H1 (cell line): ENCODE measurements at regions not wholly inside any gene's neighbourhood (a gene's known extent, or its start where the extent isn't known, plus 50 kb on each side); places are given as distances from the start of the nearest gene placed in this dataset.

Source experiments
- CTCF ChIA-PET: fragments of 300-600 bp; sonication (Branson Sonifier 250); formaldehyde crosslinking; loops from one replicate; lab custom pipeline; 2021; ENCODE audit not compliant: partially characterized antibody; lab: Charles Lee
- POLR2A ChIA-PET: fragments of 300-600 bp; sonication (Branson Sonifier 250); formaldehyde crosslinking; loops from one replicate; lab custom pipeline; 2021; ENCODE audit warnings: inconsistent platforms; ENCODE audit not compliant: partially characterized antibody; lab: Charles Lee
- DNase-seq, 2 experiments: peaks; one replicate each; pipeline versions ENCODE4 v3.0.0 to v3.0.0-alpha.2; 2010 to 2022; ENCODE audit warnings: low spot score in 2 of 2, low read depth in 1 of 2, mixed read lengths in 1 of 2
- FAIRE-seq: peaks from 2 replicates; lab custom pipeline; 2011; peaks lifted over from hg19 to GRCh38; lab: Jason Lieb, UNC
- H2AFZ ChIP-seq: 2 replicates; pipeline ENCODE4 v1.8.1; 2012; ENCODE audit warnings: low read length, inconsistent platforms
- H2AK5ac ChIP-seq: 2 replicates; pipeline ENCODE4 v1.6.1; 2013; ENCODE audit warnings: low read depth, low read length
- H2BK120ac ChIP-seq: replicated peaks from 2 replicates; pipeline ENCODE3; 2013; ENCODE audit warnings: low read depth, low read length, inconsistent platforms
- H2BK12ac ChIP-seq: 2 replicates; pipeline ENCODE4 v1.6.1; 2013; ENCODE audit warnings: low read depth, low read length
- H2BK15ac ChIP-seq: 2 replicates; pipeline ENCODE4 v1.6.1; 2013; ENCODE audit warnings: low read length
- H2BK20ac ChIP-seq: 2 replicates; pipeline ENCODE4 v1.6.1; 2013; ENCODE audit warnings: low read length
- H2BK5ac ChIP-seq: 2 replicates; pipeline ENCODE4 v1.6.1; 2013; ENCODE audit warnings: low read depth, low read length
- H3K14ac ChIP-seq: 2 replicates; pipeline ENCODE4 v1.6.1; 2013; ENCODE audit warnings: inconsistent platforms; ENCODE audit not compliant: insufficient read length
- H3K18ac ChIP-seq: 2 replicates; pipeline ENCODE4 v1.6.1; 2013; ENCODE audit warnings: low read length; ENCODE audit errors: extremely low read depth
- H3K23ac ChIP-seq: 2 replicates; pipeline ENCODE4 v1.6.1; 2013; ENCODE audit warnings: inconsistent platforms; ENCODE audit not compliant: insufficient read length
- H3K23me2 ChIP-seq: 2 replicates; pipeline ENCODE4 v1.6.1; 2013; ENCODE audit warnings: low read depth, low read length
- H3K27ac ChIP-seq: 2 replicates; pipeline ENCODE4 v1.6.1; 2011; ENCODE audit warnings: low read depth, low read length, inconsistent platforms
- H3K27me3 ChIP-seq, 4 experiments: replicated peaks in 1 of 4; 1 replicate in 1 of 4; 2 replicates in 3 of 4; pipeline versions ENCODE4 v1.6.1 to v1.8.1; 2011 to 2013; ENCODE audit warnings: low read length in 3 of 4, mild to moderate bottlenecking in 3 of 4, inconsistent platforms in 2 of 4, mixed read lengths in 2 of 4, moderate library complexity in 1 of 4; ENCODE audit not compliant: control insufficient read depth in 3 of 4, insufficient read depth in 3 of 4; ENCODE audit errors: extremely low read depth in 1 of 4
- H3K36me3 ChIP-seq, 4 experiments: 2 replicates each; pipeline versions ENCODE4 v1.6.1 to v1.8.1; 2011 to 2013; ENCODE audit warnings: mild to moderate bottlenecking in 4 of 4, low read length in 3 of 4, moderate library complexity in 2 of 4, control low read depth in 1 of 4, inconsistent platforms in 1 of 4; ENCODE audit not compliant: insufficient read depth in 4 of 4, control insufficient read depth in 2 of 4
- H3K4ac ChIP-seq: replicated peaks from 2 replicates; pipeline ENCODE3; 2013; ENCODE audit warnings: low read length, low read depth, mixed read lengths, inconsistent platforms; ENCODE audit not compliant: insufficient read length
- H3K4me1 ChIP-seq, 4 experiments: replicated peaks in 1 of 4; 1 replicate in 1 of 4; 2 replicates in 3 of 4; pipeline versions ENCODE4 v1.6.1 to v1.8.1; 2011 to 2013; ENCODE audit warnings: low read length in 3 of 4, inconsistent platforms in 2 of 4, mixed read lengths in 1 of 4; ENCODE audit not compliant: insufficient read depth in 4 of 4, control insufficient read depth in 3 of 4
- H3K4me2 ChIP-seq, 2 experiments: 2 replicates each; pipeline versions ENCODE4 v1.6.1 to v1.8.1; 2011 to 2013; ENCODE audit warnings: low read depth in 2 of 2, low read length in 2 of 2, control low read depth in 1 of 2, inconsistent platforms in 1 of 2, mild to moderate bottlenecking in 1 of 2; ENCODE audit not compliant: insufficient read depth in 1 of 2
- H3K4me3 ChIP-seq, 4 experiments: fragments of 200-600, 300-600 bp in 1 of 4; sonication (generic), shearing (Covaris generic), sonication (Bioruptor Twin) in 1 of 4; 2 replicates each; pipeline versions ENCODE4 v1.5.1 to v1.8.1; 2011 to 2016; ENCODE audit warnings: low read length in 4 of 4, low read depth in 3 of 4, control low read depth in 2 of 4, inconsistent platforms in 2 of 4, mild to moderate bottlenecking in 2 of 4, mixed read lengths in 1 of 4, moderate library complexity in 1 of 4; ENCODE audit not compliant: insufficient read depth in 2 of 4; ENCODE audit errors: extremely low read depth in 1 of 4
- H3K56ac ChIP-seq: replicated peaks from 2 replicates; pipeline ENCODE3; 2013; ENCODE audit warnings: low read depth, mild to moderate bottlenecking, mixed read lengths, low read length, inconsistent platforms; ENCODE audit not compliant: insufficient read length
- H3K79me1 ChIP-seq: 2 replicates; pipeline ENCODE4 v1.6.1; 2013; ENCODE audit warnings: low read depth, low read length, control low read depth
- H3K79me2 ChIP-seq, 2 experiments: 2 replicates each; pipeline versions ENCODE4 v1.6.1 to v1.8.1; 2012 to 2013; ENCODE audit warnings: low read length in 2 of 2, mild to moderate bottlenecking in 2 of 2, inconsistent platforms in 1 of 2; ENCODE audit not compliant: insufficient read depth in 2 of 2, control insufficient read depth in 1 of 2
- H3K9ac ChIP-seq, 4 experiments: replicated peaks in 1 of 4; 1 replicate in 1 of 4; 2 replicates in 3 of 4; pipeline versions ENCODE4 v1.6.1 to v1.8.1; 2011 to 2013; ENCODE audit warnings: low read depth in 3 of 4, low read length in 3 of 4, control low read depth in 2 of 4, mild to moderate bottlenecking in 2 of 4, moderate library complexity in 2 of 4, inconsistent platforms in 1 of 4; ENCODE audit errors: extremely low read depth in 1 of 4
- H3K9me3 ChIP-seq, 2 experiments: 2 replicates each; pipeline versions ENCODE4 v1.6.1 to v1.8.1; 2012 to 2013; ENCODE audit warnings: mild to moderate bottlenecking in 2 of 2, moderate library complexity in 2 of 2, control low read depth in 1 of 2, inconsistent platforms in 1 of 2, low read depth in 1 of 2, low read length in 1 of 2, mixed read lengths in 1 of 2; ENCODE audit not compliant: insufficient read depth in 2 of 2
- H4K20me1 ChIP-seq, 2 experiments: replicated peaks in 1 of 2; 2 replicates each; pipeline versions ENCODE3 to v1.8.1; 2011 to 2013; ENCODE audit warnings: inconsistent platforms in 2 of 2, low read length in 2 of 2, mild to moderate bottlenecking in 1 of 2; ENCODE audit not compliant: insufficient read depth in 2 of 2, control insufficient read depth in 1 of 2
- H4K5ac ChIP-seq: 2 replicates; pipeline ENCODE4 v1.6.1; 2013; ENCODE audit warnings: low read length, low read depth, mixed read lengths, inconsistent platforms; ENCODE audit not compliant: insufficient read length
- H4K8ac ChIP-seq: 2 replicates; pipeline ENCODE4 v1.8.0; 2013; ENCODE audit warnings: mild to moderate bottlenecking, moderate library complexity, low read length, inconsistent platforms; ENCODE audit not compliant: insufficient read depth; ENCODE audit errors: extremely low read depth
- H4K91ac ChIP-seq: replicated peaks from 2 replicates; pipeline ENCODE3; 2013; ENCODE audit warnings: low read length, mixed read lengths, inconsistent platforms; ENCODE audit not compliant: insufficient read length
- KDM4A ChIP-seq: IDR thresholded peaks from one replicate; pipeline ENCODE4 v1.7.1; 2012; ENCODE audit warnings: low read depth, mild to moderate bottlenecking, moderate library complexity, low read length, inconsistent platforms; ENCODE audit not compliant: severe bottlenecking
- KDM5A ChIP-seq: fragments of 200-600 bp; IDR thresholded peaks from 2 replicates; pipeline ENCODE4 v1.7.1; 2012; ENCODE audit warnings: mild to moderate bottlenecking, low read length, inconsistent platforms, mixed read lengths
- NRF1 ChIP-seq: IDR thresholded peaks from 2 replicates; pipeline ENCODE4 v1.6.1; 2011; ENCODE audit warnings: mild to moderate bottlenecking, low read depth, low read length, improper control_type of control experiment
- POU5F1 ChIP-seq: IDR thresholded peaks from 2 replicates; pipeline ENCODE4 v1.6.1; 2011; ENCODE audit warnings: low read depth, mild to moderate bottlenecking, low read length, moderate library complexity
- RXRA ChIP-seq: IDR thresholded peaks from 2 replicates; pipeline ENCODE4 v1.6.1; 2011; ENCODE audit warnings: low read depth, mild to moderate bottlenecking, low read length, moderate library complexity; ENCODE audit not compliant: insufficient read depth
- SP1 ChIP-seq: IDR thresholded peaks from 2 replicates; pipeline ENCODE4 v1.6.1; 2011; ENCODE audit warnings: low read depth, low read length
- SRF ChIP-seq: IDR thresholded peaks from 2 replicates; pipeline ENCODE4 v1.6.1; 2011; ENCODE audit warnings: mild to moderate bottlenecking, low read depth, low read length, moderate library complexity
- TCF12 ChIP-seq: IDR thresholded peaks from 2 replicates; pipeline ENCODE4 v1.6.1; 2011; ENCODE audit warnings: low read depth, mild to moderate bottlenecking, low read length
- WGBS, 2 experiments: shearing (Covaris generic) in 1 of 2; methylation state at CpG; one replicate each; pipeline versions ENCODE4 v1.1.6 to v1.1.7; 2013 to 2015; ENCODE audit warnings: low lambda C conversion rate in 2 of 2, mixed read lengths in 2 of 2, inconsistent platforms in 1 of 2, low coverage in 1 of 2, missing lambda C conversion rate in 1 of 2; ENCODE audit not compliant: insufficient replicate concordance in 2 of 2, insufficient coverage in 1 of 2, insufficient read length in 1 of 2; ENCODE audit errors: extremely low coverage in 1 of 2, missing lambda C conversion rate in 1 of 2; 5-methylcytosine and 5-hydroxymethylcytosine counted together

DNA sequence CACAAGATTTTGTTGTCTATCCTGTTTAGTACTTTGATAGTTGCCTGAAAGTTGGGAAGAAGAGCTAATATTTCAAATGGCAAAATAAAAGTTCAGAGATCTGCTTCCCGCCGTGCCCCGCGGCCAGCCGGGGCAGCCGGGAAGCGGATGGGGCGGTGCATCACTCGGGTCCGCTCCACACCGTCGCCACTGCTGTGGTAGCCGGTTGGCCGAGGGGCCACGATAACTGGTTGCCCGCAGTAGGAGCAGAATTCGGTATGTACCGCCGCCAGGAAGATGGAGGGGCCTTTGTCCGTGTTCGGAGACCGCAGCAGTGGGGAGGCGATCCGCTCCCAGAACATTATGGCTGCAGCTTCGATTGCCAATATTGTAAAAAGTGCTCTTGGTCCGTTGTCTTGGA lies 427.2 kb upstream of the PDE3A start:
- Histone ChIP-seq H4K91ac (no peak overlapping the region), H3K27me3 (no peaks in the 10 kb centered on the region), H2BK120ac (no peak overlapping the region), H3K4me1 (no peaks in the 10 kb centered on the region), H3K23me2 (no peaks in the 10 kb centered on the region; the same call in 1 of the 2 replicates), H3K4me3 (no peak overlapping the region), H3K14ac (no peak overlapping the region), H2AK5ac (no peak overlapping the region), H4K20me1 (no peaks in the 10 kb centered on the region), H3K79me2 (no peaks in the 10 kb centered on the region), H2BK5ac (no peak overlapping the region), H4K8ac (no peak overlapping the region), H3K56ac (no peak overlapping the region), H3K4ac (no peak overlapping the region), H3K23ac (no peak overlapping the region), H3K27ac (no peak overlapping the region), H3K4me2 (no peak overlapping the region), H4K5ac (no peak overlapping the region), H2BK12ac (no peak overlapping the region), H3K79me1 (no peaks in the 10 kb centered on the region), H3K9ac (no peak overlapping the region), H3K9me3 (no peaks in the 10 kb centered on the region; a peak in 1 of 4 replicates), H2BK15ac (no peak overlapping the region), H3K18ac (no peak overlapping the region), H2BK20ac (no peak overlapping the region), H3K36me3 (no peaks in the 10 kb centered on the region), H2AFZ (no peak overlapping the region)
- 92% methylated on average over 26 of the region's 26 CpGs; no CpG with 5 or more reads in 1 of the 2 experiments for whole genome bisulfite sequencing, 2 experiments
- ChIA-PET POLR2A (no interaction called here), CTCF (interaction anchor here (0.6 kb wide), 1 partner anchor 67 kb away, joined by 3 read pairs; no protein-coding TSS in a partner anchor)
- no peak for TF ChIP-seq KDM4A
- no peak for TF ChIP-seq KDM5A
- no peak for TF ChIP-seq RXRA
- TF ChIP-seq NRF1 = no peak
- no peak for TF ChIP-seq SRF
- no peak for TF ChIP-seq POU5F1
- no peak for TF ChIP-seq SP1
- no peak for TF ChIP-seq TCF12
- no peak for FAIRE-seq
- DNase-seq = no peak
